ENCODE measurements at regions not wholly inside any gene's neighbourhood (a gene's known extent, or its start where the extent isn't known, plus 50 kb on each side); places are given as distances from the start of the nearest gene placed in this dataset.
A peak's percentile ranks its signal among the peaks of the same experiment; 100 is the strongest.

DNA sequence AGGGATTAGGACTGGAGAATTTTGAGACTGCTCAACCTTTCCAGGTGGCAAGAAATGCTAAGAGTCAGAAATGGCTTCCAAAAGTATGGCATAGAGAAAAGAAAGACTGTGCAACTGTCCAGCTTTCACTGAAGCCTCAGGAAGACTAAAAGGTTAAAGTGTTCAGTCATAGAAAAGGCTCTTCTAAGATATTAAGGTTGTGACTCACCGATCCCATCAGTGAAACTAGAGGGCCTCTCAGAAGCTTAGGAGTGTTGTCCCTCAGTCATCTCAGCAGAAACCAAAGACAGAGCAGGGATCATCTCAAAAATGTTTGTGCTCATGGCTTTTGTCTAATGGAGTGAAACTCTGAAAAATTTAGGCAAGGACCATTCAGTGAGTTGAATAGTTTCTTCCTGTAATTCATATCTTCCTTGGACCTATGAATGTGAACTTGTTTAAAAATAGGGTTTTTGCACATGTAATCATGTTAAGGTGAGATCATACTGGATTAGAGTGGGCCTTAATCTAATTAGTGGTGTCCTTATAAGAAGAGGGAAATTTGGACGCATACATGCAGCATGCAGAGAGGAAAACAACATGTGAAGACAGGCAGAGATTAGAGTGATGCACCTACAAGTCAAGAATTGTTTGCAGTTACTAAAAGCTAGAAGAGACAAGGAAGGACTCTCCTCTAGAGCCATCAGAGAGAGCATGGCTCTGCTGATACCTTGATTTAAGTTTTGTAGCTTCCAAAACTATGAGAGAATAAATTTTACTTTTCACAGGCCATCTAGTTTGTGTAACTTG lies 71.3 kb downstream of the RPE65 start:
- DNase-seq, result no peak

- DNase-seq, result no peak
These were observed 72.7 kb downstream of the RPE65 start for GRCh38 chr1:68377098-68377497.

- no peak for DNase-seq
These were observed 73.3 kb downstream of the RPE65 start for GRCh38 chr1:68376441-68376840.

- DNase-seq, result no peak
These were observed 73.8 kb downstream of the RPE65 start for GRCh38 chr1:68375919-68376318.

DNA sequence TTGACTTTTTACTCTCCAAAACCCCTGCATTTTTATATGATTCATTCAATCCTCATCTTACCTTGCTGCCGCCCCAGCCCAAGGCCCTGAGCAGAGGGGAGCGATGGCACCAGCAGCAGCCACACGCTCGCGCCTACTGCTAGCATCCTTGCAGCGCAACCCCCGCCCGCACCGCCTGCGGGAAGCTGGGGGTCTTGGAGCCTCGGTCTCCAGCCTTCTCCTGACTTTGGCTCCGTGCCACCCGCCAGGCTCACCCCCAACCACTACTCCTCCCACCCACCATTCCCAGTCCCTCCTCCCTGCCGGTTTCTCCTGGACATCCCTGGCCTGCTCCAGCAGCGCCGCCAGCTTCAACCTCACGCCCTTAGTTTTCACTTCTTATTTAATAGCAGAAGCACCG lies 76.6 kb downstream of the RPE65 start:
- no peak for DNase-seq

DNA sequence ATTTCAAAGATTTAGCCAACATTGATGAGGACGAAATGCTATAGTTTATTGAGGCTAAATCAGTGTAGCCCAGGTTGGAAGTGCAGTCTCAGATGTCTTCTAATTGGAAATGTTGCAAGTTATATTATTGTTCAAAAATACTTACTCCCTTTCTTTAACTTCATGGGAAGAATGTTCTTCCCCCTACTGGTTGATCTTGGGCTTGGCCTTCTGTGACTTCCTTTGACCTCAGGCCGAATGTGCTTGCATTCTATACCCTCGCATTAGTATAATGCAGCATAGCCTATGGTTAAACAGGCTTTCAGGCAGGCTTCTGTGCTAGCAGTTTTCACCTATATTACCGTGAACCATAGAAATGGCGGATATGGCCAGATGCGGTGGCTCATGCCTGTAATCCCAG lies 77.3 kb downstream of the RPE65 start:
- no peak for DNase-seq

DNA sequence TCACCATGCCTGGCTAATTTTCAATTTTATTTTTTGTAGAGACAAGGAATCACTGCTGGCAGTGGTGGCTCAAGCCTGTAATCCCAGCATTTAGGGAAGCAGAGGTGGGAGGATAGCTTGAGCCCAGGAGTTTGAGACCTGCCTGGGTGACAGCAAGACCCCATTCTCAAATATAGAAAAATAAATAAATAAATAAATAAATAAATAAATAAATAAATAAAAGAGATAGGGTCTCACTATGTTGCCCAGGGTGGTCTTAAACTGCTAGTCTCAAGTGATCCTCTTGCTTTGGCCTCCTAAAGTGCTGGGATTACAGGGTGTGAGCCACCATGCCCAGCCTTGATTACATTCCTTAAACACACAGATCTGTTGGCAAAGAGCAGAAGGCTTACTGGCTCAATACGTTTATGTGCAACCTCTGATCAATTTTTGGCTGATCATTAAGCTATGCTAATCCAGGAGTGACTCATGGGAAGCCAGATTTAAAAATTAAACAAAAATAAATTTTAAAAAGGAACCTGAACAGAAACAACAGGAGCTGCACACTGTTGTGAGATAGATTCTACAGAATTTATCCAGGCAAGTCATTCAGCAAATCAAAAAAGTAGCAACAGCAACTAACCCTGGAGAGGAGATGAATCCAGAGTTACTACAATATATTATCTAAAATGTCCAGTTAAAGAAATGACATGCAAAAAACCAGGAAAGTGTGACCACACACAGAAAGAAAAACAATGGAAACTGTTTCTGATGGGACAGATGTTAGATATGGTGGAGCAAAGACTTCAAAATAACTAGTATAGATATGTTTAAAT lies 79.4 kb downstream of the RPE65 start:
- no peak for DNase-seq

DNA sequence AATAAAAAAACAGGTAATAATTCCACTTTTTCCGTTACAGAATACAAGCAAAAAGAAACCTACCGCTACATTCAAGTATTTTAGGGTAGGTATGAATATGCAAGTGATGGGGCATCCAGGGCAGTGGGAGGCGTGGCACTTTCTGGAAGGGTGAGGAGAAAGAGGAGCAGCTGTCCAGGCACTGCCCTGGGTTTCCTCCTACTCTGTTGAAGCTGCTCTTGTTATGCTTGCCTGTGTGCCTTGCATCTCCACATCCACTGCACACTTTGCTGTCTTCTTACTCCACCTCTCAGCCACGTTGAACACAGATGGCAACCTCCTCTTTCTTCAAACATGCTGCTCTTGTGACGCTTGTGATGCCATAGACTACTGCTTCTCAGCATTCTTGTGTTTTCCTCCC lies 83.2 kb downstream of the RPE65 start:
- no peak for DNase-seq

- DNase-seq, result no peak
These were observed 83.9 kb downstream of the RPE65 start for GRCh38 chr1:68365709-68366382.

- DNase-seq, result no peak
These were observed 86.4 kb downstream of the RPE65 start for GRCh38 chr1:68363339-68363738.

- no peak for DNase-seq
These were observed 88.3 kb downstream of the RPE65 start for GRCh38 chr1:68361346-68361910.

GRCh38 chr1:68359045-68359444 lies 90.7 kb downstream of the RPE65 start:
- DNase-seq, result no peak

GRCh38 chr1:68358439-68358838 lies 91.3 kb downstream of the RPE65 start:
- no peak for DNase-seq

GRCh38 chr1:68355614-68356013 lies 94.1 kb downstream of the RPE65 start:
- no peak for DNase-seq

DNA sequence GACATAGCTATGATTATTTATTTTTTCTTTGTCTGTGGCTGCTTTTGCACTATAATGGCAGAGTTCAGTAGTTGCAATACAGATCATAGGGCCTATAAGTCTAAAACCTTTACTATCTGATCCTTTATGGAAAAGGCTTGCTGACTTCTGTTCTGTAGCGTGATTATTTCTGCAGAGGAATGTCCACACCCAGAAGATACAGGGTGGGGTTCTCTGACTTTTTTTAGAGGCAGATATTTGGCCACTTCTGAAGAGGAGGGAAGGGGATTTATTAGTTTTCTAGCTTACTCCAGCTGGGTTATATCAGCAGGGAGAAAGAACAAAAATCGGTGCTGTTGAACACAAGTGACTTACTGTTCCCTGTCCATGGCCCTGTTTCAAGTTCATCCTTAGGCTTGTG lies 97.6 kb downstream of the RPE65 start:
- no peak for DNase-seq

- no peak for DNase-seq
These were observed 102.3 kb downstream of the RPE65 start for GRCh38 chr1:68347415-68347814.

- peak; percentile 27 for DNase-seq
These were observed 103.5 kb downstream of the RPE65 start for GRCh38 chr1:68346188-68346808.

DNA sequence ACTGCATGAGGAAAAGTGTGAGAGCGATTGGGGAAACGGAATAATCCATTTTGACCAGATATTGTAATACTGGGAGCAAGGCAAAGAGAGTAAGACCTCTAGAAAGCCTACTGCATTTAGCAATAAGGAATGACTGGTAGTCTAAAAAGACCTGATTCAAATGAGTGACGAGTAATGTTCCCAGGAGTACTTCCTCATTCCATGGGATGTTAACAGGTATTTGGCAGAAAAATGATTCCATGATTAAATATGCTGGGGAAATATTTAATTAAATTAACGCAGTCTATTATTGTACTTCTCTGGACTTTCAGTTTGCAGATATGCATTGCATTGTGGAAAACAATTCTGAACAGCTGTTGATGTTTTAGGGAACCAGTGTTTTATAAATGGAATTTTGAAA lies 105.5 kb downstream of the RPE65 start:
- DNase-seq, result no peak

DNA sequence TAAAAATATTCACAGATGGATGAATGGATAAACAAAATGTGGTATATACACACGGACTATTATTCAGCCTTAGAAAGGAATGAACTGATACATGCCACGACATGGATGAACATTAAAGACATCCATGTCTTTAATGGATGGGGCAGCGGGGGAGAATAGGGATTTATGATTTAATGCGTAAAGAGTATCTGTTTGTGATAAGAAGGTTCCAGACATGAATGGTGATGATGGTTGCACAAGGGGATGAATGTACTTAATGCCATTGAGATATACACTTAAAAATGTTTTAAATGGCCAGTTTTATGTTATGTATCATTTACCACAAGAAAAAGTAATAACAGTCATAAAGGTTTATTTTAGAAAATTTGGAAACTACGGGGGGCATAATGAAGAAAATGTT lies 108.6 kb upstream of the WLS start:
- no peak for DNase-seq

- no peak for DNase-seq
These were observed 107.2 kb upstream of the WLS start for GRCh38 chr1:68339505-68339904.

- no peak for DNase-seq
These were observed 105.8 kb upstream of the WLS start for GRCh38 chr1:68338081-68338480.

DNA sequence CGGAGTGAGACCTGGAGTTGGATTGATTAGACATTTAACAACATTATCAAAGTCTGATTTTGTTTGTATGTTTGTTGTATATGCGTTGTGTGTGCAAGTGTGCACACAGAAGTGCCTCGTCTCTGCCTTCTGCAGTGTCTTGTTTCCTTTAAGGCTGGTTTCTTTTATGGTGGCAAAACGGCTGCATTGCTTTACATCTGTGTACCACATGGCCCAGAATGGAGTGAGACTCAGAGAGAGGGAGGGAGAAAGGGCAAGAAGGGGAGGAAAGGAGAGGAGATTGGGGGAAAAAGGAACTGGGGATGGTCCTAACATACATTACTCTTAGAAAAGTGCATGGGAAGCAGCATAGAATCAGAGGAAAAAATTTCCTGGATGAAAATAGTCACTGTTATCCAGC lies 99.7 kb upstream of the WLS start:
- no peak for DNase-seq

Data from renal pelvis (tissue), 1 donor.